ENCODE measurements at regions not wholly inside any gene's neighbourhood (a gene's known extent, or its start where the extent isn't known, plus 50 kb on each side); places are given as distances from the start of the nearest gene placed in this dataset.

GRCh38 chr10:57260175-57260574, 899.1 kb upstream of the ZWINT start:
- no peak for DNase-seq (ENCODE audit: low read depth)
- no peak for TF ChIP-seq CTCF (IDR thresholded peaks at IDR 0.05; ENCODE audit: insufficient read depth, low read length)
- no peak overlapping the region for H3K4me3 ChIP-seq (ENCODE audit: low read depth, low read length)

- no peak for TF ChIP-seq CTCF (IDR thresholded peaks at IDR 0.05; ENCODE audit: insufficient read depth, low read length)
- no peak for DNase-seq (ENCODE audit: low read depth)
- no peak overlapping the region for H3K4me3 ChIP-seq (ENCODE audit: low read depth, low read length)
Observed at GRCh38 chr10:57249615-57250281, 888.7 kb upstream of the ZWINT start.

GRCh38 chr10:57247271-57247670, 886.2 kb upstream of the ZWINT start:
- TF ChIP-seq CTCF (IDR thresholded peaks at IDR 0.05; ENCODE audit: insufficient read depth, low read length), result no peak
- no peak overlapping the region for H3K4me3 ChIP-seq (ENCODE audit: low read depth, low read length)
- no peak for DNase-seq (ENCODE audit: low read depth)

GRCh38 chr10:57225920-57226319, 864.9 kb upstream of the ZWINT start:
- H3K4me3 ChIP-seq (ENCODE audit: low read depth, low read length), result no peak overlapping the region
- no peak for TF ChIP-seq CTCF (IDR thresholded peaks at IDR 0.05; ENCODE audit: insufficient read depth, low read length)
- no peak for DNase-seq (ENCODE audit: low read depth)

- no peak overlapping the region for H3K4me3 ChIP-seq (ENCODE audit: low read depth, low read length)
- no peak for TF ChIP-seq CTCF (IDR thresholded peaks at IDR 0.05; ENCODE audit: insufficient read depth, low read length)
Observed at GRCh38 chr10:57224811-57225210, 863.8 kb upstream of the ZWINT start.

GRCh38 chr10:57222603-57223002, 861.5 kb upstream of the ZWINT start:
- no peak for TF ChIP-seq CTCF (IDR thresholded peaks at IDR 0.05; ENCODE audit: insufficient read depth, low read length)
- no peak for DNase-seq (ENCODE audit: low read depth)
- no peak overlapping the region for H3K4me3 ChIP-seq (ENCODE audit: low read depth, low read length)

More at GRCh38 chr10:57224811-57225210, 863.8 kb upstream of the ZWINT start:
- DNase-seq (ENCODE audit: low read depth), result no peak

GRCh38 chr10:57222129-57222528, 861.1 kb upstream of the ZWINT start:
- no peak for DNase-seq (ENCODE audit: low read depth)
- no peak for TF ChIP-seq CTCF (IDR thresholded peaks at IDR 0.05; ENCODE audit: insufficient read depth, low read length)
- no peak overlapping the region for H3K4me3 ChIP-seq (ENCODE audit: low read depth, low read length)

Measured in fibroblast of the aortic adventitia (primary cell).